ENCODE measurements at regions not wholly inside any gene's neighbourhood (a gene's known extent, or its start where the extent isn't known, plus 50 kb on each side); places are given as distances from the start of the nearest gene placed in this dataset.

DNA sequence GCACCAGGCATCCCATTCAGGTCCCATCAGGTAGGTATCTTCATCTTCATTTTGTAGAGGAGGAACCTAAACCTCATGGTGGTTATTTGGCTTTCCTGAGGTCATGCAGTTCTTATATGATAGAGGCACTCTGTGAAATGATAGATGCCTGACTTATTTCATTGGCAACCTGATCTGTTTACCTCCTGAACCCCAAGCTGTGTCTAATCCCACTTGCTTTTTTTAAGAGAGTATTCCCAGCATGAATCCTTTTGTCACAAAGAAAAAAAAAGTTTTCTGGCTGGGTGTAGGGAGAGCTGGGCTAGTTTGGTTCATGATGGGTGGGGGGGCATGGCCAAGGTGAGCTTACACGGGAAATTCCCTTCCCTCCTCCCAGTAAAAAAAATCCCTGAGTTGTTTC, 154.2 kb downstream of the TENT5C start:
- TF ChIP-seq, protein P1, sequence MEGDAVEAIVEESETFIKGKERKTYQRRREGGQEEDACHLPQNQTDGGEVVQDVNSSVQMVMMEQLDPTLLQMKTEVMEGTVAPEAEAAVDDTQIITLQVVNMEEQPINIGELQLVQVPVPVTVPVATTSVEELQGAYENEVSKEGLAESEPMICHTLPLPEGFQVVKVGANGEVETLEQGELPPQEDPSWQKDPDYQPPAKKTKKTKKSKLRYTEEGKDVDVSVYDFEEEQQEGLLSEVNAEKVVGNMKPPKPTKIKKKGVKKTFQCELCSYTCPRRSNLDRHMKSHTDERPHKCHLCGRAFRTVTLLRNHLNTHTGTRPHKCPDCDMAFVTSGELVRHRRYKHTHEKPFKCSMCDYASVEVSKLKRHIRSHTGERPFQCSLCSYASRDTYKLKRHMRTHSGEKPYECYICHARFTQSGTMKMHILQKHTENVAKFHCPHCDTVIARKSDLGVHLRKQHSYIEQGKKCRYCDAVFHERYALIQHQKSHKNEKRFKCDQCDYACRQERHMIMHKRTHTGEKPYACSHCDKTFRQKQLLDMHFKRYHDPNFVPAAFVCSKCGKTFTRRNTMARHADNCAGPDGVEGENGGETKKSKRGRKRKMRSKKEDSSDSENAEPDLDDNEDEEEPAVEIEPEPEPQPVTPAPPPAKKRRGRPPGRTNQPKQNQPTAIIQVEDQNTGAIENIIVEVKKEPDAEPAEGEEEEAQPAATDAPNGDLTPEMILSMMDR (IDR thresholded peaks at IDR 0.05): no peak
- no peak for TF ChIP-seq POLR2A (IDR thresholded peaks at IDR 0.05)

Data from lower leg skin (tissue), 3 donors.